Tibial artery (tissue), 4 donors: ENCODE measurements at regions not wholly inside any gene's neighbourhood (a gene's known extent, or its start where the extent isn't known, plus 50 kb on each side); places are given as distances from the start of the nearest gene placed in this dataset.

ENCODE experiments used
- DNase-seq, 2 donors: peaks; one replicate each; pipeline ENCODE4 v3.0.0-alpha.2; 2019
- H3K27ac ChIP-seq, 2 donors: fragments of 200-600 bp; sonication (generic) in 1 of 2; 1 replicate in 1 of 2; 2 replicates in 1 of 2; pipeline ENCODE4 v1.5.1; 2018 to 2019; ENCODE audit warnings: mild to moderate bottlenecking in 1 of 2
- H3K27me3 ChIP-seq, 2 donors: fragments of 200-600 bp; sonication (generic) in 1 of 2; one replicate each; pipeline versions ENCODE4 v1.5.1 to v1.6.0; 2016 to 2019
- H3K36me3 ChIP-seq, 3 donors: fragments of 200-600 bp; sonication (generic) in 2 of 3; one replicate each; pipeline ENCODE4 v1.5.1; 2016 to 2019; ENCODE audit warnings: mild to moderate bottlenecking in 2 of 3
- H3K4me1 ChIP-seq, 4 donors: fragments of 200-600 bp; sonication (generic) in 2 of 4; 1 replicate in 3 of 4; 2 replicates in 1 of 4; pipeline ENCODE4 v1.5.1; 2016 to 2019
- H3K4me3 ChIP-seq, 2 donors: fragments of 200-600 bp; sonication (generic) in 1 of 2; 1 replicate in 1 of 2; 2 replicates in 1 of 2; pipeline ENCODE4 v1.5.1; 2018 to 2019; ENCODE audit warnings: mild to moderate bottlenecking in 2 of 2
- H3K9me3 ChIP-seq, 3 donors: fragments of 200-600 bp; sonication (generic) in 1 of 3; one replicate each; pipeline ENCODE4 v1.5.1; 2016 to 2019
- CTCF ChIP-seq, 2 experiments: fragments of 200-600 bp in 1 of 2; fragments of 450-650 bp in 1 of 2; IDR thresholded peaks; one replicate each; pipeline ENCODE4 v1.5.1; 2017 to 2019; ENCODE audit warnings: antibody characterized with exemption in 2 of 2, mild to moderate bottlenecking in 1 of 2, moderate library complexity in 1 of 2
- intact Hi-C: fragments of 100-400 bp; cut with DNase I; formaldehyde crosslinking; loops from one replicate; pipeline ENCODE4 v1.15.0; 2023; ENCODE audit warnings: low total_unique reads

- TF ChIP-seq CTCF (IDR thresholded peaks at IDR 0.05), result no peak
- no peaks in the 10 kb centered on the region for H3K36me3 ChIP-seq
- DNase-seq, result no peak
- intact Hi-C loops, result no loop called here
- no peaks in the 10 kb centered on the region for H3K27me3 ChIP-seq
- H3K9me3 ChIP-seq, result no peaks in the 10 kb centered on the region
- H3K4me1 ChIP-seq, result no peaks in the 10 kb centered on the region
- no peak overlapping the region for H3K27ac ChIP-seq
- no peak overlapping the region for H3K4me3 ChIP-seq
Observed at GRCh38 chrX:8946563-8946962, 87.4 kb downstream of the FAM9B start.

DNA sequence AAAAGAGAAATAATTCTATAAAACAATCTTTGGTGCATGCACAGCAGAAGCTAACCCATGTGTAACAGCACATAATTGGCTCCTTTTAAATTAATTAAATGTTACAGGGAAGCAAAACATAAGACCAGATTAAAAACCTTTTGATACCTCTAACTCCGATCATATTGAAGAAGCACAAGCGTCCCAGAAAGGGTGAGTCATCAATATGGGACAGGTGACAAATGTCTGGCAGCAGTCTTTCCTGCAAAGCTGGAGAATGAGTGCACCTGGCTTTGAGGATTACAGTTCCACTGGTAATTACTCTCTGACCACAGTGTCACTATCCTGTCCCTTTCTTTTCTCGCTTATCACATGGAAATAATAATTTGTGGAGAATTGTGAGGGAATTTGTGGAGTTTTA, 94.6 kb downstream of the FAM9B start:
- no peak for DNase-seq
- Histone ChIP-seq H3K4me3 (no peak overlapping the region), H3K9me3 (no peaks in the 10 kb centered on the region), H3K4me1 (no peaks in the 10 kb centered on the region), H3K27ac (no peak overlapping the region), H3K36me3 (no peaks in the 10 kb centered on the region), H3K27me3 (no peaks in the 10 kb centered on the region)
- TF ChIP-seq CTCF (IDR thresholded peaks at IDR 0.05), result no peak
- intact Hi-C loops, result no loop called here

GRCh38 chrX:8927701-8928100, 106.2 kb downstream of the FAM9B start:
- Histone ChIP-seq H3K27me3 (no peaks in the 10 kb centered on the region), H3K9me3 (no peaks in the 10 kb centered on the region), H3K4me1 (no peaks in the 10 kb centered on the region), H3K4me3 (no peak overlapping the region), H3K27ac (no peak overlapping the region), H3K36me3 (no peaks in the 10 kb centered on the region)
- DNase-seq, result no peak
- intact Hi-C loops, result no loop called here
- no peak for TF ChIP-seq CTCF (IDR thresholded peaks at IDR 0.05)

DNA sequence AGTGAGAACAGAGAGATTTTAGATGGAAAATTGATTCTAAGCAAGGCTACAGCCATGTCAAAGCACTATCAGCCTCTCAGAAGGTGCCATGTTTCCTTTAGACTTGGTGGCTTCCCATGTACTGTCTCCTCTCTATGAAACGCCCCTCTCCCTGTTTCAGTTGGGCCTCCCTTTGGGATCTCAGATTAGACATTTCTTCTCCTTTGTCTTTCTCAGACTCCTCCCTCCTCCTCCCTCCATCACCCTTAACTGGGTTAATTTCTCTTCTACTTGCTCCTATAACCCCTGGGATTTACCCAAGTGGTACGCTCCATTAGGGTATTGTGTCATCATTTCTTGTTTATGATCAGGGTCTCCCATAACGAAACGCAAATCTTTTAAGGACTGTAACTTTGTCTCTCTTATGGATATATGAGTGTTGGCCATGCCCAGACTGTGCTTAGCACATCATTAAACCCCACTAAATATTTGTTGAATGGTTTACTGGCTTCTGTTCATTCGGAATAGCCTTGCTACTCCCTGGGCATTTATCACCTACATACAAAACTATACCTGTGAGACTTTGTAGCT, 106.8 kb downstream of the FAM9B start:
- intact Hi-C loops, result no loop called here
- no peak for TF ChIP-seq CTCF (IDR thresholded peaks at IDR 0.05)
- Histone ChIP-seq H3K27me3 (no peaks in the 10 kb centered on the region), H3K4me1 (no peaks in the 10 kb centered on the region), H3K9me3 (no peaks in the 10 kb centered on the region), H3K4me3 (no peak overlapping the region), H3K27ac (no peak overlapping the region), H3K36me3 (no peaks in the 10 kb centered on the region)
- no peak for DNase-seq

GRCh38 chrX:8921615-8922014, 112.3 kb downstream of the FAM9B start:
- H3K9me3 ChIP-seq, result no peaks in the 10 kb centered on the region
- DNase-seq, result no peak
- TF ChIP-seq CTCF (IDR thresholded peaks at IDR 0.05), result no peak
- no peak overlapping the region for H3K4me3 ChIP-seq
- intact Hi-C loops, result no loop called here
- no peaks in the 10 kb centered on the region for H3K27me3 ChIP-seq
- no peaks in the 10 kb centered on the region for H3K36me3 ChIP-seq
- H3K4me1 ChIP-seq, result no peaks in the 10 kb centered on the region
- H3K27ac ChIP-seq, result no peak overlapping the region

DNA sequence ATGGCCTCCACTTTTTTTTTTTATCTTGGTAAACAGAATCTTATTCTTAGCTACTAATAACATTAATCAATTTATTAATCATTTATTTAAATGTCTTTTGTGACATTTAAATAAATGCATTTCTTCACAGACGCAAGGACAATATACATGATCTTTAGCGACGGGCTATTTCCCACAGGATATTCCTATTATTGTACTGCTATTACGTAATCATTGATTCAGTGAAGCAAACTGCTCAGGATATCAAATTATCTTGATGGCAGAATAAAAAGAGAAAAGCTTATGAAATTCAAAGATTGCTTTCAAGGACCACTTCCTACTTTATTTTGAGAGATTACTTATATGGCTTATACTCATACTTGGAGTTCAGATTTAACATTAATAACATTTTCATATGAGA, 114.1 kb downstream of the FAM9B start:
- peaks cover 0 to 5% (median 0%) of the 10 kb centered on the region in 4 donors for H3K4me1 ChIP-seq
- H3K36me3 ChIP-seq, result no peaks in the 10 kb centered on the region
- TF ChIP-seq CTCF (IDR thresholded peaks at IDR 0.05), result no peak
- H3K27ac ChIP-seq, result no peak overlapping the region
- intact Hi-C loops, result no loop called here
- no peaks in the 10 kb centered on the region for H3K9me3 ChIP-seq
- no peak overlapping the region for H3K4me3 ChIP-seq
- DNase-seq, result no peak
- H3K27me3 ChIP-seq, result no peaks in the 10 kb centered on the region
